SK-N-MC (cell line): ENCODE measurements at regions not wholly inside any gene's neighbourhood (a gene's known extent, or its start where the extent isn't known, plus 50 kb on each side); places are given as distances from the start of the nearest gene placed in this dataset.

Experiments used
- EZH2 ChIP-seq: fragments of 200-600 bp; sonication (generic); IDR thresholded peaks from one replicate; pipeline ENCODE4 v1.6.1; 2017; ENCODE audit warnings: antibody characterized with exemption
- POLR2AphosphoS5 ChIP-seq: IDR thresholded peaks from 2 replicates; pipeline ENCODE4 v1.6.1; 2012; ENCODE audit warnings: mild to moderate bottlenecking, low read depth, low read length, borderline replicate concordance

GRCh38 chr1:117695796-117696490 lies 90.1 kb downstream of the TENT5C start:
- TF ChIP-seq POLR2AphosphoS5 (no peak), EZH2 (no peak)
